ENCODE measurements at regions not wholly inside any gene's neighbourhood (a gene's known extent, or its start where the extent isn't known, plus 50 kb on each side); places are given as distances from the start of the nearest gene placed in this dataset.

- no peak for TF ChIP-seq CTCF (IDR thresholded peaks at IDR 0.05)
- TF ChIP-seq EZH2 (IDR thresholded peaks at IDR 0.05; ENCODE audit: borderline replicate concordance, insufficient read depth, low read depth, low read length, poor library complexity, severe bottlenecking) = no peak
Observed at GRCh38 chr3:166351461-166351860, 514.2 kb upstream of the BCHE start.
